Aorta (tissue), 5 donors: ENCODE measurements at regions not wholly inside any gene's neighbourhood (a gene's known extent, or its start where the extent isn't known, plus 50 kb on each side); places are given as distances from the start of the nearest gene placed in this dataset.

Experiments used
- ATAC-seq: fragments of 200-7000 bp; cut with Tn5 transposase; one replicate; pipeline ENCODE4 v1.9.1; 2022; ENCODE audit warnings: moderate library complexity; ENCODE audit not compliant: low FRiP score
- DNase-seq, 2 donors: peaks; one replicate each; pipeline ENCODE4 v3.0.0-alpha.2; 2020
- H3K27ac ChIP-seq, 2 donors: one replicate each; pipeline ENCODE4 v1.5.1; 2013; ENCODE audit warnings: low read length in 2 of 2, mild to moderate bottlenecking in 2 of 2, moderate library complexity in 2 of 2, control low read depth in 1 of 2, inconsistent platforms in 1 of 2, low read depth in 1 of 2
- H3K27me3 ChIP-seq, 2 donors: one replicate each; pipeline ENCODE4 v1.6.1; 2013; ENCODE audit warnings: control low read depth in 1 of 2, low read length in 1 of 2, mild to moderate bottlenecking in 1 of 2, moderate library complexity in 1 of 2; ENCODE audit not compliant: insufficient read depth in 2 of 2, control insufficient read depth in 1 of 2
- H3K36me3 ChIP-seq, 2 donors: one replicate each; pipeline ENCODE4 v1.6.1; 2013; ENCODE audit warnings: control low read depth in 1 of 2, low read length in 1 of 2, mild to moderate bottlenecking in 1 of 2; ENCODE audit not compliant: insufficient read depth in 2 of 2, control insufficient read depth in 1 of 2
- H3K4me1 ChIP-seq, 2 donors: one replicate each; pipeline ENCODE4 v1.6.1; 2013; ENCODE audit warnings: low read length in 2 of 2, control low read depth in 1 of 2, mild to moderate bottlenecking in 1 of 2, moderate library complexity in 1 of 2; ENCODE audit not compliant: insufficient read depth in 2 of 2, control insufficient read depth in 1 of 2
- H3K4me3 ChIP-seq, 2 donors: one replicate each; pipeline ENCODE4 v1.5.1; 2013; ENCODE audit warnings: low read length in 2 of 2, control low read depth in 1 of 2, mild to moderate bottlenecking in 1 of 2
- H3K9me3 ChIP-seq: one replicate; pipeline ENCODE4 v1.6.1; 2013; ENCODE audit warnings: mild to moderate bottlenecking, low read length; ENCODE audit not compliant: control insufficient read depth
- WGBS, 2 donors: extraction: QIAGEN DNeasy Blood & Tissue Kit; methylation state at CpG; one replicate each; pipeline ENCODE4 v1.1.7; 2013; 5-methylcytosine and 5-hydroxymethylcytosine counted together
- intact Hi-C, 2 donors: fragments of 100-400 bp; cut with DNase I; formaldehyde crosslinking; loops; one replicate each; pipeline versions ENCODE4 v1.14.2 to v1.15.0; 2022
- donor health status: healthy with polysubstance abuse.
- donor health status: Bipolar disorder and iron deficiency.
- donor health status: DM: no; HTN: no; CAD: no.
- donor health status: DM: no; HTN: no; CAD: no.
- donor health status: DM: yes; HTN: yes; CAD: no.

DNA sequence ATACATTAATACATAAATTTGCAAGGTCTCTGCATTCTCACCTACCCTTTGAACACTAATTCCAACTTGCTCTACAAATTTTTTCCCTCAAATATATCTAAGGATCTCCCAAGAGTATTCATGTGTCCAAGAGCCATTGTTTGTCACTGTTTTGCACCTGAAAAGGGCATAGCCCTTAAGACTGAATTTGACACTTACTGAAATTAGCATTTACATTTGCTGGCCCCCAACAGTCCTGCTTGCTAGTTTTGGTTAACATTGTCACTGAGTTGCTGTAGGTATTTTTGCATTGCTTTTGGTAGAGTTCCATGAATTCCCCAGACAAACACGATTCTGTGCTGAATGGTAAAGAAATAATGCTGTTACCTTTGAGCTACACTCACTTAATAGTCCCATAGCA, 57.3 kb downstream of the KCNA4 start:
- no peak for ATAC-seq
- DNase-seq: no peak
- intact Hi-C loops: no loop called here
- no peaks in the 10 kb centered on the region for H3K36me3 ChIP-seq
- 16 to 18% methylated on average over 1 of the region's 1 CpG for WGBS, 2 donors
- H3K4me3 ChIP-seq: no peak overlapping the region
- no peak overlapping the region for H3K27ac ChIP-seq
- H3K27me3 ChIP-seq: no peaks in the 10 kb centered on the region
- H3K4me1 ChIP-seq: no peaks in the 10 kb centered on the region
- no peaks in the 10 kb centered on the region for H3K9me3 ChIP-seq

GRCh38 chr11:29957431-29957830, 59.4 kb downstream of the KCNA4 start:
- Histone ChIP-seq H3K36me3 (no peaks in the 10 kb centered on the region), H3K9me3 (no peaks in the 10 kb centered on the region), H3K27me3 (no peaks in the 10 kb centered on the region), H3K4me3 (no peak overlapping the region), H3K4me1 (no peaks in the 10 kb centered on the region), H3K27ac (no peak overlapping the region)
- 31 to 40% methylated on average over 4 of the region's 4 CpGs for WGBS, 2 donors
- ATAC-seq (no peak), DNase-seq (no peak)
- intact Hi-C loops: no loop called here

DNA sequence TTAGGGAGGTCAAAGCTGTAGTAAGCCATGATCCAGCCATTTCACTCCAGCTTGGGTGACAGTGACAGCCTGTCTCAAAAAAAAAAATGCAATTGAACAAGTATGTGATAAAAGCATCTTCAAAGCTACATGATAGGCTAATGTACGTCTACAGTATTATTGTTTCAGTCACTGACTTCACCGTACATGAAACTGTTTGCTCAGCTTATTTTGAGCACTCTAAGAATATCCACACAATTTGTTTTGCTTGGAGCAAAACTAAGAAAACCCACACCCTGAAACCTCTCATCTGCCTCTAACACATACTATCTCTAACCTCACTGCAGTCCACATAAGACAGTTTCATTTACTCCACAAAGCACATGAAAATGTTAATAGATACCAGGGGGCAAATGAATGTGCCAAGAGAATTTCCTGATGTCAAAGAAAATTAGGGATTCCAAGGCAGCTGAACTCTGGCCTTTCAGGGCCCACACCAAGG, 60.7 kb downstream of the KCNA4 start:
- intact Hi-C loops: no loop called here
- ATAC-seq: no peak
- 22 to 25% methylated on average over 2 of the region's 2 CpGs for WGBS, 2 donors

GRCh38 chr11:29943347-29943746, 73.5 kb downstream of the KCNA4 start:
- intact Hi-C loops: no loop called here
- Histone ChIP-seq H3K9me3 (peaks cover 1% of the 10 kb centered on the region), H3K27me3 (no peaks in the 10 kb centered on the region), H3K27ac (no peak overlapping the region), H3K36me3 (no peaks in the 10 kb centered on the region), H3K4me1 (no peaks in the 10 kb centered on the region), H3K4me3 (no peak overlapping the region)
- DNase-seq (no peak), ATAC-seq (no peak)

More for the DNA sequence above, 60.7 kb downstream of the KCNA4 start:
- no peaks in the 10 kb centered on the region for H3K4me1 ChIP-seq
- H3K9me3 ChIP-seq: no peaks in the 10 kb centered on the region
- H3K36me3 ChIP-seq: no peaks in the 10 kb centered on the region
- no peak for DNase-seq
- no peak overlapping the region for H3K27ac ChIP-seq
- H3K27me3 ChIP-seq: no peaks in the 10 kb centered on the region
- H3K4me3 ChIP-seq: no peak overlapping the region

DNA sequence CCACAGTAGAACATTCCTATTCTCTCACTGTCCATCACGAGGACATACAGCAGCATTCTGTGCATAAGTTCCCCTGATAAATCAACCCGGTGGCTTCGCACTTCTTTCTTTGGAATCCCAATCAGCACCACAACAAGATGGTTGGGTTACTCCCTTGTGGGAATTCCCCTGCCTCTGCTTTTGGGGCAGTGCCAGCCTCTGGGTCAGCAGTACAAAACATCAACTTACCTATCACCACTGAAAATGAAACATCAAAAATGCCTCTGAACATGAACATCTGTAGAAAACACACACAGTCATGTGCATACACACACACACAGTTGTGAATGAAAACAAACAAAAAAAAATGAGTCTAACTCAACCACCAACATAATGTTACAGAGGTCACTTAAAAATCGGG, 79.3 kb downstream of the KCNA4 start:
- Histone ChIP-seq H3K36me3 (no peaks in the 10 kb centered on the region), H3K27me3 (no peaks in the 10 kb centered on the region), H3K27ac (no peak overlapping the region), H3K4me3 (no peak overlapping the region), H3K4me1 (no peaks in the 10 kb centered on the region), H3K9me3 (peaks cover 2% of the 10 kb centered on the region)
- WGBS, 2 donors: 71 to 76% methylated on average over 4 of the region's 4 CpGs
- ATAC-seq (no peak), DNase-seq (no peak)
- intact Hi-C loops: no loop called here

- DNase-seq (no peak), ATAC-seq (peak; percentile 22)
- WGBS, 2 donors: 91 to 94% methylated on average over 17 to 19 of the region's 19 CpGs
- H3K27ac ChIP-seq: no peak overlapping the region
- intact Hi-C loops: no loop called here
- no peaks in the 10 kb centered on the region for H3K4me1 ChIP-seq
- H3K36me3 ChIP-seq: no peaks in the 10 kb centered on the region
- no peak overlapping the region for H3K4me3 ChIP-seq
- peaks cover 2% of the 10 kb centered on the region for H3K9me3 ChIP-seq
- no peaks in the 10 kb centered on the region for H3K27me3 ChIP-seq
Measured at GRCh38 chr11:29934115-29934638, 82.7 kb downstream of the KCNA4 start.

DNA sequence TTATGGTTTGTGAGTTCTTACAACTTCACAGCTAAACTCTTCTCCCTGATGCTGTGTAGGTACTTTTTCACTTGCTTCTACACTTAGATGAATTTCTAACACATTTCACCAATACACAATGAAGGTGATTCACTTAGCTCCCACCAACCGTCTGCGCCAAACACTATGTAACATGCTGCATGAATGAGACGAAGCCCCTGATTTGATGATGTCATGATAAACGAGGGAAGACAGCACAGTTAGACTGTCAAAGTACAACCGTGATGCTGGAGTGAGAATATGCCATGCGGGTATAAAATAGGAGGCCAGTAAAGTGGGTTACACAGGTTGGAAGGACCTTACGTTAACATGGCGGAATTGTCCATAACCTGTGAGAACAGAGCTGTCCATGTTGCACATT, 100.8 kb downstream of the KCNA4 start:
- ATAC-seq (no peak), DNase-seq (no peak)
- Histone ChIP-seq H3K27me3 (no peaks in the 10 kb centered on the region), H3K36me3 (no peaks in the 10 kb centered on the region), H3K4me3 (no peak overlapping the region), H3K4me1 (no peaks in the 10 kb centered on the region), H3K9me3 (peaks cover 1% of the 10 kb centered on the region), H3K27ac (no peak overlapping the region)
- intact Hi-C loops: no loop called here
- 90 to 91% methylated on average over 8 of the region's 8 CpGs for WGBS, 2 donors

- ATAC-seq (no peak), DNase-seq (no peak)
- Histone ChIP-seq H3K36me3 (no peaks in the 10 kb centered on the region), H3K4me3 (no peak overlapping the region), H3K27me3 (no peaks in the 10 kb centered on the region), H3K9me3 (peaks cover 1% of the 10 kb centered on the region), H3K27ac (no peak overlapping the region), H3K4me1 (no peaks in the 10 kb centered on the region)
- intact Hi-C loops: no loop called here
- WGBS, 2 donors: 80 to 82% methylated on average over 2 of the region's 2 CpGs
Measured at GRCh38 chr11:29914203-29914930, 102.5 kb downstream of the KCNA4 start.

GRCh38 chr11:29913352-29913751, 103.5 kb downstream of the KCNA4 start:
- Histone ChIP-seq H3K4me3 (no peak overlapping the region), H3K4me1 (no peaks in the 10 kb centered on the region), H3K27ac (no peak overlapping the region), H3K36me3 (no peaks in the 10 kb centered on the region), H3K27me3 (no peaks in the 10 kb centered on the region), H3K9me3 (peaks cover 1% of the 10 kb centered on the region)
- DNase-seq: no peak
- ATAC-seq: no peak
- 91 to 96% methylated on average over 4 of the region's 4 CpGs for WGBS, 2 donors
- intact Hi-C loops: no loop called here
